HCT116 (cell line): ENCODE measurements at regions not wholly inside any gene's neighbourhood (a gene's known extent, or its start where the extent isn't known, plus 50 kb on each side); places are given as distances from the start of the nearest gene placed in this dataset.

ENCODE experiments used
- CTCF ChIP-seq, 3 experiments: fragments of 200-600 bp in 1 of 3; sonication (generic) in 1 of 3; IDR thresholded peaks in 2 of 3; conservative IDR thresholded peaks in 1 of 3; 2 replicates each; pipeline ENCODE4 v1.5.1; 2012 to 2017; ENCODE audit warnings: low read depth in 2 of 3, low read length in 2 of 3, antibody characterized with exemption in 1 of 3, borderline replicate concordance in 1 of 3, control low read depth in 1 of 3, mild to moderate bottlenecking in 1 of 3, mixed read lengths in 1 of 3, mixed run types in 1 of 3, moderate library complexity in 1 of 3; ENCODE audit not compliant: insufficient read depth in 1 of 3
- EGR1 ChIP-seq: IDR thresholded peaks from 2 replicates; pipeline ENCODE4 v1.6.1; 2012; ENCODE audit warnings: low read depth
- EZH2 ChIP-seq: fragments of 200-600 bp; sonication (generic); IDR thresholded peaks from 2 replicates; pipeline ENCODE4 v1.6.1; 2017; ENCODE audit warnings: antibody characterized with exemption, mixed run types
- EZH2phosphoT487 ChIP-seq: fragments of 200-600 bp; IDR thresholded peaks from 2 replicates; pipeline ENCODE4 v1.6.1; 2018; ENCODE audit warnings: antibody characterized with exemption, borderline replicate concordance
- POLR2A ChIP-seq: IDR thresholded peaks from 2 replicates; pipeline ENCODE4 v1.7.0; 2011; ENCODE audit warnings: borderline replicate concordance; ENCODE audit not compliant: insufficient read depth, insufficient read length; ENCODE audit errors: extremely low read depth
- POLR2AphosphoS5 ChIP-seq: IDR thresholded peaks from 2 replicates; pipeline ENCODE4 v1.6.1; 2011; ENCODE audit warnings: mild to moderate bottlenecking, low read depth, low read length, moderate library complexity
- REST ChIP-seq: IDR thresholded peaks from 2 replicates; pipeline ENCODE4 v1.6.1; 2012; ENCODE audit warnings: low read depth
- SIN3A ChIP-seq: IDR thresholded peaks from 2 replicates; pipeline ENCODE4 v1.6.1; 2012; ENCODE audit warnings: low read depth
- YY1 ChIP-seq: IDR thresholded peaks from 2 replicates; pipeline ENCODE4 v1.6.1; 2011; ENCODE audit warnings: low read length, low read depth, moderate library complexity, mild to moderate bottlenecking; ENCODE audit not compliant: insufficient replicate concordance; ENCODE audit errors: extremely low read depth
- ZBTB33 ChIP-seq: IDR thresholded peaks from 2 replicates; pipeline ENCODE4 v1.6.1; 2011; ENCODE audit warnings: mild to moderate bottlenecking, low read length, moderate library complexity; ENCODE audit not compliant: insufficient replicate concordance; ENCODE audit errors: extremely low read depth
- ZFX ChIP-seq: fragments of 450-650 bp; IDR thresholded peaks from 2 replicates; pipeline ENCODE4 v1.6.1; 2017
- ZNF274 ChIP-seq: fragments of 200-500 bp; sonication (Bioruptor generic); IDR thresholded peaks from 2 replicates; pipeline ENCODE4 v1.6.1; 2014; ENCODE audit warnings: mild to moderate bottlenecking, low read depth, low read length, inconsistent platforms
- TF ChIP-seq, protein P1 (sequence below): IDR thresholded peaks from 2 replicates; pipeline ENCODE4 v1.6.1; 2012
- TF ChIP-seq, protein P2 (sequence below): IDR thresholded peaks from 2 replicates; pipeline ENCODE4 v1.6.1; 2012

- TF ChIP-seq YY1 (no peak), EZH2 (no peak), CTCF (IDR thresholded peaks at IDR 0.05 in 2 of 3, conservative IDR thresholded peaks at IDR 0.05 in 1 of 3; ENCODE audit: borderline replicate concordance in 1 of 3, insufficient read depth in 1 of 3, low read depth in 2 of 3, low read length in 2 of 3) (no peak), POLR2A (no peak), POLR2AphosphoS5 (no peak), SIN3A (no peak), EZH2phosphoT487 (no peak), ZFX (no peak), ZNF274 (no peak), EGR1 (no peak), REST (no peak), ZBTB33 (no peak)
- TF ChIP-seq, protein P1, sequence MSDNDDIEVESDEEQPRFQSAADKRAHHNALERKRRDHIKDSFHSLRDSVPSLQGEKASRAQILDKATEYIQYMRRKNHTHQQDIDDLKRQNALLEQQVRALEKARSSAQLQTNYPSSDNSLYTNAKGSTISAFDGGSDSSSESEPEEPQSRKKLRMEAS = no peak
- TF ChIP-seq, protein P2, sequence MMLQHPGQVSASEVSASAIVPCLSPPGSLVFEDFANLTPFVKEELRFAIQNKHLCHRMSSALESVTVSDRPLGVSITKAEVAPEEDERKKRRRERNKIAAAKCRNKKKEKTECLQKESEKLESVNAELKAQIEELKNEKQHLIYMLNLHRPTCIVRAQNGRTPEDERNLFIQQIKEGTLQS = no peak
Measured at GRCh38 chr3:55218577-55218976, 268.5 kb downstream of the WNT5A start.
